ENCODE measurements at regions not wholly inside any gene's neighbourhood (a gene's known extent, or its start where the extent isn't known, plus 50 kb on each side); places are given as distances from the start of the nearest gene placed in this dataset.

GRCh38 chr3:39750712-39751111 lies 58.7 kb upstream of the MYRIP start:
- TF ChIP-seq FOXM1 (IDR thresholded peaks at IDR 0.05; ENCODE audit: low read depth) (no peak), FOXM1 (CRISPR knock-in tag; IDR thresholded peaks at IDR 0.05; ENCODE audit: low read depth) (no peak), JUND (IDR thresholded peaks at IDR 0.05; ENCODE audit: borderline replicate concordance, low read depth, low read length) (no peak), JUND (tag; IDR thresholded peaks at IDR 0.05; ENCODE audit: borderline replicate concordance, low read depth, low read length) (no peak), ELF4 (CRISPR knock-in tag; IDR thresholded peaks at IDR 0.05) (no peak), CTCF (IDR thresholded peaks at IDR 0.05 in 2 of 3, conservative IDR thresholded peaks at IDR 0.05 in 1 of 3; ENCODE audit: insufficient read depth in 2 of 3, low read depth in 1 of 3, low read length in 3 of 3) (no peak), CEBPB (tag; IDR thresholded peaks at IDR 0.05) (no peak), ZNF785 (CRISPR knock-in tag; IDR thresholded peaks at IDR 0.05) (no peak), PYGO2 (tag; IDR thresholded peaks at IDR 0.05) (no peak), HDAC3 (IDR thresholded peaks at IDR 0.05; ENCODE audit: borderline replicate concordance, partially characterized antibody) (no peak), SP2 (IDR thresholded peaks at IDR 0.05; ENCODE audit: extremely low read depth, low read depth, low read length, poor library complexity, severe bottlenecking) (no peak), NBN (IDR thresholded peaks at IDR 0.05; ENCODE audit: low read depth) (no peak), YY1 (IDR thresholded peaks at IDR 0.05; ENCODE audit: borderline replicate concordance in 1 of 3, control insufficient read depth in 1 of 3, extremely low read depth in 1 of 3, insufficient read depth in 3 of 3, insufficient read length in 1 of 3, insufficient replicate concordance in 2 of 3, low read depth in 1 of 3, low read length in 2 of 3) (no peak), EP300 (IDR thresholded peaks at IDR 0.05; ENCODE audit: low read length) (no peak), HOXB6 (CRISPR knock-in tag; IDR thresholded peaks at IDR 0.05; ENCODE audit: borderline replicate concordance) (no peak), ZFPM2 (CRISPR knock-in tag; IDR thresholded peaks at IDR 0.05) (no peak)

All from K562 (cell line).